PC-9 (cell line): ENCODE measurements at regions not wholly inside any gene's neighbourhood (a gene's known extent, or its start where the extent isn't known, plus 50 kb on each side); places are given as distances from the start of the nearest gene placed in this dataset.

Experiments used
- CTCF ChIP-seq: fragments of 200-600 bp; sonication (generic); conservative IDR thresholded peaks from 2 replicates; pipeline ENCODE4 v1.6.1; 2017; ENCODE audit warnings: mixed run types, antibody characterized with exemption, mild to moderate bottlenecking, moderate library complexity
- EZH2 ChIP-seq: fragments of 200-600 bp; sonication (generic); IDR thresholded peaks from 2 replicates; pipeline ENCODE4 v1.8.0; 2017; ENCODE audit warnings: antibody characterized with exemption, low read depth

GRCh38 chrX:15916704-15917084, 62.1 kb upstream of the AP1S2 start:
- TF ChIP-seq CTCF = no peak
- no peak for TF ChIP-seq EZH2
